Right lobe of liver (tissue), 4 donors: ENCODE measurements at regions not wholly inside any gene's neighbourhood (a gene's known extent, or its start where the extent isn't known, plus 50 kb on each side); places are given as distances from the start of the nearest gene placed in this dataset.
"Not testable (repeated sequence)": the region's sequence is repeated elsewhere in the genome, so short reads cannot be mapped to it uniquely, and the experiment has no call there.

Source experiments
- CTCF ChIP-seq, 4 donors: fragments of 200-600 bp in 3 of 4; fragments of 450-650 bp in 1 of 4; IDR thresholded peaks; one replicate each; pipeline versions ENCODE4 v1.5.1 to v1.8.0; 2016 to 2022; ENCODE audit warnings: antibody characterized with exemption in 4 of 4, mild to moderate bottlenecking in 2 of 4
- POLR2A ChIP-seq: fragments of 450-650 bp; IDR thresholded peaks from one replicate; pipeline ENCODE4 v1.6.1; 2017; ENCODE audit warnings: antibody characterized with exemption, mild to moderate bottlenecking
- donor health status: DM: no; HTN: no; CAD: no.
- donor health status: DM: no; HTN: no; CAD: no.
- donor health status: DM: no; HTN: yes; CAD: no.

GRCh38 chr10:7104379-7104778 is 306.5 kb downstream of the SFMBT2 start:
- not testable (repeated sequence) for TF ChIP-seq CTCF (IDR thresholded peaks at IDR 0.05); POLR2A
